ENCODE measurements at regions not wholly inside any gene's neighbourhood (a gene's known extent, or its start where the extent isn't known, plus 50 kb on each side); places are given as distances from the start of the nearest gene placed in this dataset.

- H3K27me3 Mint-ChIP-seq: peaks cover 28 to 43% of the 10 kb centered on the region in 2 donors
- H3K27ac Mint-ChIP-seq: no peak overlapping the region
- intact Hi-C loops (cut with micrococcal nuclease): no loop called here
- Histone ChIP-seq H3K9me3 (ENCODE audit: control insufficient read depth in 1 of 2, low read length in 2 of 2) (no peaks in the 10 kb centered on the region), H3K4me1 (ENCODE audit: insufficient read depth, low read length) (peaks cover 5% of the 10 kb centered on the region), H3K36me3 (ENCODE audit: insufficient read depth, low read length) (no peaks in the 10 kb centered on the region), H3K27ac (ENCODE audit: low read depth, low read length) (no peak overlapping the region), H3K4me3 (ENCODE audit: low read length in 2 of 2) (no peak overlapping the region), H3K27me3 (ENCODE audit: insufficient read depth, low read length) (peaks cover 9% of the 10 kb centered on the region)
- H3K4me3 Mint-ChIP-seq: no peak overlapping the region
- CTCF ChIA-PET (ENCODE audit: partially characterized antibody): interaction anchor here (0.6 to 2.2 kb wide), 7 partner anchors 8 to 286 kb away, joined by 3 to 15 read pairs (median 6); no protein-coding TSS in a partner anchor
- POLR2A ChIA-PET (ENCODE audit: partially characterized antibody): no interaction called here
- DNase-seq: no peak
- no peaks in the 10 kb centered on the region for H3K36me3 Mint-ChIP-seq
- H3K4me1 Mint-ChIP-seq: peaks cover 0 to 4% (median 2%) of the 10 kb centered on the region in 4 donors
- H3K9me3 Mint-ChIP-seq: no peaks in the 10 kb centered on the region
These were observed 184.5 kb upstream of the TSC22D2 start for GRCh38 chr3:150223558-150223957.

GRCh38 chr3:150222691-150223489 lies 185.2 kb upstream of the TSC22D2 start:
- intact Hi-C loops (cut with micrococcal nuclease): no loop called here
- no peak overlapping the region for H3K4me3 Mint-ChIP-seq
- Histone ChIP-seq H3K27me3 (ENCODE audit: insufficient read depth, low read length) (peaks cover 9% of the 10 kb centered on the region), H3K27ac (ENCODE audit: low read depth, low read length) (no peak overlapping the region), H3K4me3 (ENCODE audit: low read length in 2 of 2) (no peak overlapping the region), H3K36me3 (ENCODE audit: insufficient read depth, low read length) (no peaks in the 10 kb centered on the region), H3K9me3 (ENCODE audit: control insufficient read depth in 1 of 2, low read length in 2 of 2) (no peaks in the 10 kb centered on the region), H3K4me1 (ENCODE audit: insufficient read depth, low read length) (peaks cover 5% of the 10 kb centered on the region)
- ChIA-PET POLR2A (ENCODE audit: partially characterized antibody) (no interaction called here), CTCF (ENCODE audit: partially characterized antibody) (interaction anchor here (0.6 to 2.2 kb wide), 12 partner anchors 9 to 285 kb away, joined by 3 to 15 read pairs (median 4); no protein-coding TSS in a partner anchor)
- H3K4me1 Mint-ChIP-seq: peaks cover 0 to 4% (median 2%) of the 10 kb centered on the region in 4 donors
- H3K9me3 Mint-ChIP-seq: no peaks in the 10 kb centered on the region
- no peak for DNase-seq
- no peak overlapping the region for H3K27ac Mint-ChIP-seq
- H3K36me3 Mint-ChIP-seq: no peaks in the 10 kb centered on the region
- peaks cover 28 to 43% of the 10 kb centered on the region in 2 donors for H3K27me3 Mint-ChIP-seq

DNA sequence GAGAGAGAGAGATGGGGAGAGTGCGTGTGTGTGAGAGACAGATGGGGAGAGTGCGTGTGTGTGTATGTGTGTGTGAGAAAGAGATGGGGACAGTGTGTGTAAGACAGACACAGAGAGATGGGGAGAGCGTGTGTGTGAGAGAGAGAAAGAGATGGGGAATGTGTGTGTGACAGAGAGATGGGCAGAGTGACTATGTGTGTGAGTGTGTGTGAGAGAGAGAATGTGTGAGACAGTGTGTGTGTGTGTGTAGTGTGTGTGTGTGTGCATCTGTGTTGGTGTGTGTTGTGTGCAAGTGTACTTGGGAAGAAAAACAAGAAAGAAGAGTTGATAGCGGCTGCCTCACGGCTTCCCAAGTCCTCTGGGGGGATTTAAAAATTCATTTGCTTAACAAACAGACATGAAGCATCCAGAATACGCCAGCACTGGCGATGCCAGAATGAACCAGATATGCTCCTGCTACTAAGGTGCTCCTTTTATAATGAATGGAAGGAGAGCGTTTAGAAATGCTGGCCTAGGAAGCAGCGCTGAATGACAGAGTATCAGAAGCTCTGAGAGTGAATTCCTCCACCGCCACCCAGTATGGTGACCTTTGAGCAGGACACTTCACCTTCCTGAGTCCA lies 186.1 kb upstream of the TSC22D2 start:
- peaks cover 9% of the 10 kb centered on the region for H3K27me3 ChIP-seq (ENCODE audit: insufficient read depth, low read length)
- peaks cover 0 to 4% (median 2%) of the 10 kb centered on the region in 4 donors for H3K4me1 Mint-ChIP-seq
- intact Hi-C loops (cut with micrococcal nuclease): loop anchor here (1.0 kb wide), 2 partner anchors 255 to 285 kb away; no protein-coding TSS in a partner anchor
- no peak for DNase-seq
- no peaks in the 10 kb centered on the region for H3K9me3 ChIP-seq (ENCODE audit: control insufficient read depth in 1 of 2, low read length in 2 of 2)
- no peaks in the 10 kb centered on the region for H3K36me3 Mint-ChIP-seq
- no peak overlapping the region for H3K27ac ChIP-seq (ENCODE audit: low read depth, low read length)
- POLR2A ChIA-PET (ENCODE audit: partially characterized antibody): no interaction called here
- peaks cover 29 to 48% of the 10 kb centered on the region in 2 donors for H3K27me3 Mint-ChIP-seq
- CTCF ChIA-PET (ENCODE audit: partially characterized antibody): interaction anchor here (0.7 to 2.2 kb wide), 10 partner anchors 9 to 284 kb away, joined by 3 to 15 read pairs (median 6); no protein-coding TSS in a partner anchor
- no peak overlapping the region for H3K4me3 Mint-ChIP-seq
- H3K36me3 ChIP-seq (ENCODE audit: insufficient read depth, low read length): no peaks in the 10 kb centered on the region
- no peak overlapping the region for H3K4me3 ChIP-seq (ENCODE audit: low read length in 2 of 2)
- peaks cover 0 to 6% (median 0%) of the 10 kb centered on the region in 8 donors for H3K9me3 Mint-ChIP-seq
- no peak overlapping the region for H3K27ac Mint-ChIP-seq
- H3K4me1 ChIP-seq (ENCODE audit: insufficient read depth, low read length): peaks cover 5% of the 10 kb centered on the region

DNA sequence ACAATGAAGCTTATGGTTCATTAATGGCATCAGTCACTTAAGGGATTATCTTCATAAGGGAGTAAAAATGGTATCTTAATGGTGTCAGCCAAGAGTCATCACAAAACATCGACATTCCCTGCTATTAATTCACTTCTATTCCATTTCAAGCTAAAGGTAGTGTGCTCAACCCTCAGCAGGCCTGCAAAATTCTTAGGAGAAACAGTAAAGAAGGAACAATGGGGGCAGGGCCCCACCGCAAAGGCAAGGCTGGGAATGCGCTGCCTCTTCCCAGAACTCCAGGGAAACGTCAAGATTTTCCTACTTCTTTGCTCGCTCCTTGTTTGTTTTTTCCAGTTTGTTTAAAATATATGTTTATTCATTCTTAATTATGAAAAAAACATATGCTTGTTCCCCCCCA lies 187.3 kb upstream of the TSC22D2 start:
- Histone ChIP-seq H3K27me3 (ENCODE audit: insufficient read depth, low read length) (peaks cover 9% of the 10 kb centered on the region), H3K4me1 (ENCODE audit: insufficient read depth, low read length) (peaks cover 5% of the 10 kb centered on the region), H3K4me3 (ENCODE audit: low read length in 2 of 2) (no peak overlapping the region), H3K9me3 (ENCODE audit: control insufficient read depth in 1 of 2, low read length in 2 of 2) (no peaks in the 10 kb centered on the region), H3K36me3 (ENCODE audit: insufficient read depth, low read length) (no peaks in the 10 kb centered on the region), H3K27ac (ENCODE audit: low read depth, low read length) (no peak overlapping the region)
- peaks cover 0 to 4% (median 2%) of the 10 kb centered on the region in 4 donors for H3K4me1 Mint-ChIP-seq
- no peak overlapping the region for H3K4me3 Mint-ChIP-seq
- DNase-seq: no peak
- no peaks in the 10 kb centered on the region for H3K36me3 Mint-ChIP-seq
- ChIA-PET POLR2A (ENCODE audit: partially characterized antibody) (no interaction called here), CTCF (ENCODE audit: partially characterized antibody) (interaction anchor here (0.7 to 3.6 kb wide), 16 partner anchors 9 to 703 kb away, joined by 3 to 33 read pairs (median 4); no protein-coding TSS in a partner anchor)
- no peak overlapping the region for H3K27ac Mint-ChIP-seq
- peaks cover 25 to 49% of the 10 kb centered on the region in 2 donors for H3K27me3 Mint-ChIP-seq
- intact Hi-C loops (cut with micrococcal nuclease): loop anchor here (1.0 kb wide), 2 partner anchors 253 to 283 kb away; no protein-coding TSS in a partner anchor
- H3K9me3 Mint-ChIP-seq: peaks cover 0 to 6% (median 0%) of the 10 kb centered on the region in 8 donors

DNA sequence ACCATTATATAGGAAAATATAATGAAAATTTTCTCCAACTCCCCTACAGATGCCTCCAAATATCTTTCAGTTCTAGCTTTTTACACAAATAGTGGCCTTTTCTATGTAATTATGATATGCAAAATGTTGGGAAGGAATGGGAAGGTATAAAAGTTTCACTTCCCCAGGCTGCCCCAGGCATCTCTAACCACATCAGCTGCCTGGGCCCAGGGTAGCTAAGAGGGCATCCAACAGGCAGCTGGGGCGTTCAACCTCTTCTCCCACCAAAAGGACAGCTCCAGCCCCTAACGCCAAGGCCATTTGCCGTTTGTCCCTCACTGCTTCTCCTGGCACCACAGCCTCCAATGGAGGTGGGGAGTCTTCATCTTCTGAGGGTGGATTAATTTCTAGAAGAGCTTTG lies 188.1 kb upstream of the TSC22D2 start:
- intact Hi-C loops (cut with micrococcal nuclease): no loop called here
- H3K27me3 ChIP-seq (ENCODE audit: insufficient read depth, low read length): peaks cover 9% of the 10 kb centered on the region
- H3K27me3 Mint-ChIP-seq: peaks cover 23 to 53% of the 10 kb centered on the region in 2 donors
- no peak overlapping the region for H3K27ac ChIP-seq (ENCODE audit: low read depth, low read length)
- H3K36me3 Mint-ChIP-seq: no peaks in the 10 kb centered on the region
- peaks cover 0 to 6% (median 0%) of the 10 kb centered on the region in 8 donors for H3K9me3 Mint-ChIP-seq
- no peak overlapping the region for H3K4me3 Mint-ChIP-seq
- H3K36me3 ChIP-seq (ENCODE audit: insufficient read depth, low read length): no peaks in the 10 kb centered on the region
- no peaks in the 10 kb centered on the region for H3K9me3 ChIP-seq (ENCODE audit: control insufficient read depth in 1 of 2, low read length in 2 of 2)
- no peak overlapping the region for H3K27ac Mint-ChIP-seq
- peaks cover 5% of the 10 kb centered on the region for H3K4me1 ChIP-seq (ENCODE audit: insufficient read depth, low read length)
- DNase-seq: no peak
- no peak overlapping the region for H3K4me3 ChIP-seq (ENCODE audit: low read length in 2 of 2)
- ChIA-PET POLR2A (ENCODE audit: partially characterized antibody) (no interaction called here), CTCF (ENCODE audit: partially characterized antibody) (interaction anchor here (0.7 to 3.6 kb wide), 16 partner anchors 8 to 287 kb away, joined by 3 to 33 read pairs (median 4); no protein-coding TSS in a partner anchor)
- H3K4me1 Mint-ChIP-seq: peaks cover 0 to 4% (median 2%) of the 10 kb centered on the region in 4 donors

- Histone ChIP-seq H3K9me3 (ENCODE audit: control insufficient read depth in 1 of 2, low read length in 2 of 2) (no peaks in the 10 kb centered on the region), H3K27me3 (ENCODE audit: insufficient read depth, low read length) (peaks cover 9% of the 10 kb centered on the region), H3K4me3 (ENCODE audit: low read length in 2 of 2) (no peak overlapping the region), H3K36me3 (ENCODE audit: insufficient read depth, low read length) (no peaks in the 10 kb centered on the region), H3K27ac (ENCODE audit: low read depth, low read length) (no peak overlapping the region), H3K4me1 (ENCODE audit: insufficient read depth, low read length) (peaks cover 5% of the 10 kb centered on the region)
- ChIA-PET POLR2A (ENCODE audit: partially characterized antibody) (no interaction called here), CTCF (ENCODE audit: partially characterized antibody) (interaction anchor here (0.7 to 3.6 kb wide), 4 partner anchors 16 to 593 kb away, joined by 3 to 33 read pairs (median 4); no protein-coding TSS in a partner anchor)
- Mint-ChIP-seq H3K4me1 (peaks cover 0 to 4% (median 2%) of the 10 kb centered on the region in 4 donors), H3K27me3 (peaks cover 14 to 43% of the 10 kb centered on the region in 2 donors), H3K4me3 (no peak overlapping the region), H3K9me3 (peaks cover 0 to 6% (median 0%) of the 10 kb centered on the region in 8 donors), H3K27ac (peak overlapping the region in 1 of 7 donors; percentile 22), H3K36me3 (no peaks in the 10 kb centered on the region)
- no peak for DNase-seq
- intact Hi-C loops (cut with micrococcal nuclease): no loop called here
These were observed 189.3 kb upstream of the TSC22D2 start for GRCh38 chr3:150218841-150219240.

- Mint-ChIP-seq H3K4me1 (peaks cover 0 to 4% (median 2%) of the 10 kb centered on the region in 4 donors), H3K36me3 (no peaks in the 10 kb centered on the region), H3K27ac (no peak overlapping the region), H3K27me3 (peaks cover 10 to 37% of the 10 kb centered on the region in 2 donors), H3K4me3 (no peak overlapping the region), H3K9me3 (peaks cover 0 to 6% (median 0%) of the 10 kb centered on the region in 8 donors)
- no peak overlapping the region for H3K27ac ChIP-seq (ENCODE audit: low read depth, low read length)
- POLR2A ChIA-PET (ENCODE audit: partially characterized antibody): no interaction called here
- CTCF ChIA-PET (ENCODE audit: partially characterized antibody): interaction anchor here (1.6 to 3.6 kb wide), 2 partner anchors 16 to 251 kb away, joined by 5 to 33 read pairs; no protein-coding TSS in a partner anchor
- no peak overlapping the region for H3K4me3 ChIP-seq (ENCODE audit: low read length in 2 of 2)
- no peak for DNase-seq
- intact Hi-C loops (cut with micrococcal nuclease): no loop called here
- no peaks in the 10 kb centered on the region for H3K36me3 ChIP-seq (ENCODE audit: insufficient read depth, low read length)
- peaks cover 9% of the 10 kb centered on the region for H3K27me3 ChIP-seq (ENCODE audit: insufficient read depth, low read length)
- H3K4me1 ChIP-seq (ENCODE audit: insufficient read depth, low read length): peaks cover 5% of the 10 kb centered on the region
- H3K9me3 ChIP-seq (ENCODE audit: control insufficient read depth in 1 of 2, low read length in 2 of 2): no peaks in the 10 kb centered on the region
These were observed 189.9 kb upstream of the TSC22D2 start for GRCh38 chr3:150218236-150218635.

Data from CD4-positive, alpha-beta memory T cell (primary cell).